NCI-H524 treated with DMSO at 0.1 percent for 48 hours (cell line): ENCODE measurements at regions not wholly inside any gene's neighbourhood (a gene's known extent, or its start where the extent isn't known, plus 50 kb on each side); places are given as distances from the start of the nearest gene placed in this dataset.
A peak's percentile ranks its signal among the peaks of the same experiment; 100 is the strongest.
"Not testable (repeated sequence)": the region's sequence is repeated elsewhere in the genome, so short reads cannot be mapped to it uniquely, and the experiment has no call there.

Experiments
- DNase-seq: peaks from one replicate; lab custom pipeline; 2025; lab: John Stamatoyannopoulos, UW

GRCh38 chr14:28247491-28247890 lies 519.1 kb upstream of the FOXG1 start:
- peak; percentile 95 for DNase-seq

DNA sequence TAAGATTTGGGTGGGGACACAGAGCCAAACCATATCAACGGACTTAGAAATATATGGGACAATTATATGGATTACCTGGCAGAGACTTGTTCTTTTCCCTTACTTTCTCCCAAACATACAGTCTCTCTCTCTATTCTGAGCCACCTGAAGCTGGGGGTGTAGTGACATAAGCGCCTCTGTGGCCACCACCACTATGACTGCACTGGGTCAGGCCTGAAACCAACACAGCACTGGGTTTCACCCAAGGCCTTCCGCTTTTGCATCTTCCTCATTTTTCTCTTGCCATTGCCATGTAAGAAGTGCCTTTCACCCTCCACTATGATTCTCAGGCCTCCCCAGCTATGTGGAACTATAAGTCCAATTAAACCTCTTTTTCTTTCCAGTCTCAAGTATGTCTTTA lies 514.5 kb upstream of the FOXG1 start:
- not testable (repeated sequence) for DNase-seq

DNA sequence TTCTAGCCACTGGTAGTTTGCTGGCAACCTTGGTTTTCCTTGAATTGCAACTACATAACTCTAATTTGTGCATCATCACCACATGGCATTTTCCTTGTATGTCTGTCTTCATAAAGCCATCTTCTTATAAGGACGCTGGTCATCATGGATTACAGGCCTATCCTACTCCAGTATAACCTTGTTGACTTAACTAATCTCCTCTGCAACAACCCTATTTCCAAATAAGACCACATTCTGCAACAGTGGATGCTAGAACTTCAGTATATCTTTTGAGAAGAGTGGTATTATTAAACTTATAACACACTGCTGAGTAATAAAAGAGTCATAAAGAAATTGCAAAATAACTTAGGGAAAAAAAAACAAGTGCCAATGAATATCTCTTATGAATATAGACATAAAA lies 511.8 kb upstream of the FOXG1 start:
- DNase-seq: no peak

DNA sequence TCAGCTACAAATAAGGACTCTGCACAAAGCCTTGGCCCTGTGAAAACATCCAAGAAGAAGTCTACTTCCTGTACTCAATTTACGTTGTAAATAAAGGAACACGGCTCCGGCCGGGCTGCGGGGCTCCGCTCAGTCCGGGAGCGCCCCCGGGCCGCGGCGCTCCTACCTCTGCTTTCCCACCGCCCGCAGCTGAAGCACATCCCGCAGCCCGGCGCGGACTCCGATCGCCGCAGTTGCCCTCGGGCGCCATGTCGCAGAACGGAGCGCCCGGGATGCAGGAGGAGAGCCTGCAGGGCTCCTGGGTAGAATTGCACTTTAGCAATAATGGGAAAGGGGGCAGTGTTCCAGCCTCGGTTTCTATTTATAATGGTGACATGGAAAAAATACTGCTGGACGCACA lies 502.3 kb upstream of the FOXG1 start:
- DNase-seq: no peak

- DNase-seq: no peak
These were observed 494.3 kb upstream of the FOXG1 start for GRCh38 chr14:28272270-28272669.

DNA sequence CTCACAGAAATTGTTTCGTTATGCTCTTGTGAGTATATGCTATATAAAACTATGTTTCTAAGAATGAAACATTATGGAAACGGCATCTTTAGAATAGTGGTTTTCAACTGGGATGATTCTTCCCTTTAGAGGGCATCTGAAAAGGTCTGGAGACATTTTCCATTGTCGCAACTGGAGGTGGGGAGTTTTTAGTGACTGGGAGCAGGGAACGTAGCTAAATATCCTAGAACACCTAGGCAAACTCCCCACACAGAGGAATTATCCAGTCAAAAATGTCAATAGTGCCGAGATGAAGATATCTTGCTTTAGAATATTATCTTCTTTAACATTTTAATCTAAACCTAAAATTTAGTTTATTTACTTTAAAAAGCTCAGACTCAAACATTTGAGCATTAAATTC lies 486.1 kb upstream of the FOXG1 start:
- DNase-seq: no peak

- no peak for DNase-seq
These were observed 485.5 kb upstream of the FOXG1 start for GRCh38 chr14:28280997-28281598.

- DNase-seq: no peak
These were observed 481.9 kb upstream of the FOXG1 start for GRCh38 chr14:28284546-28285300.

DNA sequence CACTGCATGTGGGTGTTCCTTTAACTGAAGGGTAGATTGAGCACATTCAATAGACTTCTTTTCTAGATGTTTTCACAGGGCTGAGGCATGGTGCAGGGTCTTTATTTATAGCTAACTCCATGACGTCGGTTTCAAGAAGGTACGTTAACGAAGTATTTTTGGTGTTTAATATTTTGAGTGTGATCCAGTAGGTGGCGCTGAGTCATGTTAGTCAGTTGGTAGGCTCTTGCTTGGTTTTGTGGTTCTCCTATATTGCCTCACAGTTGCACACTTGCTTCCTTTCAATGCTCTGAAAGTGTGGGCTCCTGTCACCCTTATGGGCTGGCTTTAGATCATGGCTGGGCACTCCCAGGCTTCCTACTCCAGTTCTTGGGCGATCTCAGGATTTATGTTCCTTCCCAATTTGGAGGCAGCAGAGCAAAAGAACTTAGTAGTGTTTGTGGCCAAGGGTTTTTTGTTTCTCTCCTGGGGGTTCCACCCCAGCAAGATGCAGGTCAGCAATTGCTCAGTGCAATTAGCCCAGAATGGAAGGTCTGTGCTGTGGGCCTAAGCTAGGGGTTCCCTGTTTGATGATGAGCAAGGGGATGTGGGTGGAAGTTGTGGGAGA lies 471.6 kb upstream of the FOXG1 start:
- DNase-seq: no peak

DNA sequence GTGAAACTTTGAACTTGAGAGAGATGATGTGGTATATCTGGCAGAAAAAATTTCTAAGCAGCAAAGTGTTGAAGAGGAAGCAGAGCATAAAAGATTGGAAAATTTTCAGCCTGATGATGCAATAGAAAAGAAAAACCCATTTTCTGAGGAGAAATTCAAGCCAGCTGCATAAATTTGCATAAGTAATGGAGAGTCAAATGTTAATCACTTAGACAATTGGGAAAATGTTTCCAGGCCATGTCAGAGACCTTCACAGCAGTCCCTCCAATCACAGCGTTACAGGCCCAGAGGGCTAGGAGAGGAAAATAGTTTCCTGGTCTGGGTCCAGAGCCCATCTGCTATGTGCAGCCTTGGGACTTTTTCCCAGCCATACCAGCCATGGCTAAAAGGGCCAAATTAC lies 469.0 kb upstream of the FOXG1 start:
- no peak for DNase-seq

DNA sequence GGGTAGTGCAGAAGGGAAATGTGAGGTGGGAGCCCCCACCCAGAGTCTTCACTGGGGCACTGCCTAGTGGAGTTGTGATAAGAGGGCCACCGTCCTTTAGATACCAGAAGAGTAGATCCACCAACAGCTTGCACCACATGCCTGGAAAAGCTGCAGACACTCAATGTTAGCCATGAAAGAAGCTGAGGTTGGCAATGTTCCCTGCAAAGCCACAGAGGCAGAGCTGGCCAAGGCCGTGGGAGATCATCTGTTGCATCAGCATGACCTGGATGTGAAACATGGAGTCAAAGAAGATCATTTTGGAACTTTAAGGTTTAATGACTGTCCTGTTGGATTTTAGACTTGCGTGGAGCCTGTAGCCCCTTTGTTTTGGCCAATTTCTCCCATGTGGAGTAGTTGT lies 468.4 kb upstream of the FOXG1 start:
- no peak for DNase-seq

DNA sequence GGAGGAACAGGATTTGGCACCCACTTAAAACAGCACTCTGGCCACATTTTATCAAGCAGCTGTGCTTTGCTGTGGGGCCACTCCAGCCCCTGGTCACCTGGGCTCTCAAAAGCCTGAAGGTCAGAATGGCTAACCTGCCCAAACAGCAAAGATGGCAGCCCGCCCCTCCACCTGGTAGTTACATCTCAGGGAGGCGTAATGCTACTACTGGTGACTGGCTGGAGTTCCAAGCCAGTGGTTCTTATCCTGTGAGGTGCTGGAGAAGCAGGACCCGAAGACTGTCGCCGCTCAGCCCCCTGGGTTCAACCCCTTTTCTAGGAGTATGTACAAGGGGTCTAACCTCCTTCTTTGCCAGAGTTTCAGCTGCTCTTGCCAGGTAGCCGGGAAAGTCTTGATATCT lies 467.4 kb upstream of the FOXG1 start:
- DNase-seq: no peak

GRCh38 chr14:28300356-28300755 lies 466.2 kb upstream of the FOXG1 start:
- DNase-seq: no peak

DNA sequence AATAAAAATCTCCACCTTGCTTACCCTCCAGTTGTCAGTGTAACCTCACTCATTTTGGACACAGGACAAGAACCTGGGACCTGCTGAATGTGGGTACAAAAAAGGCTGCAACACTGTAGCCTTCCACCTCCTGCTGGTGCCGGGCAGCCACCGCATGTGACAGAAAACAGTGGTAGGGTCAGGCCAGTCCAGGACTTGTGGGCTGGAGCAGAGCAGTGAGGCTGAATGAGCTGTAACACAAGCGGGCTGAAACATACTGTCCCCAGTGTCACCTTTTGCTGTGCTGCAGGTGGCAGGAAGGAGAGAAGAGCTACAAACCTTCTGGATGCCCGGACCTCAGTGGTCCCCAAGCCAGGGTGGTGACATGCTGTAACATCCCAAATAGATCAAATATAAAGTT lies 465.4 kb upstream of the FOXG1 start:
- no peak for DNase-seq

DNA sequence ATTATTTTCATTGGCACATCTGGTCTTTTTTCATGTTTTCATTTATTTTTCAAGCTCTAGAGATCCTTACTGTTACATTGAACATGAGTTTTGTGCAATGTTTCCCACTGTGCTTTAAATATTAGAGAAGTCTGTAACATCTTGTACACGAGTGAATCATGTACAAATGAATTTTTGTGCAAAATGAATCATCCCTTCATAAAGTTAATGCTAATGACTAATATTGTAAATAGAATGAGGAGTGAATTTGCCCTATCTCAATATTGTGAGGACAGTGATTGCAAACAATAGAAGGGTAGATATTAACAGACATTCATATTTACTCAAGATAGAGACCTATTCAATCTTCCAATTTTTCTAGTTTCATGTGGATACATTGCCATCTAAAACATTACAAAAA lies 463.3 kb upstream of the FOXG1 start:
- no peak for DNase-seq

GRCh38 chr14:28305938-28306337 lies 460.6 kb upstream of the FOXG1 start:
- no peak for DNase-seq

DNA sequence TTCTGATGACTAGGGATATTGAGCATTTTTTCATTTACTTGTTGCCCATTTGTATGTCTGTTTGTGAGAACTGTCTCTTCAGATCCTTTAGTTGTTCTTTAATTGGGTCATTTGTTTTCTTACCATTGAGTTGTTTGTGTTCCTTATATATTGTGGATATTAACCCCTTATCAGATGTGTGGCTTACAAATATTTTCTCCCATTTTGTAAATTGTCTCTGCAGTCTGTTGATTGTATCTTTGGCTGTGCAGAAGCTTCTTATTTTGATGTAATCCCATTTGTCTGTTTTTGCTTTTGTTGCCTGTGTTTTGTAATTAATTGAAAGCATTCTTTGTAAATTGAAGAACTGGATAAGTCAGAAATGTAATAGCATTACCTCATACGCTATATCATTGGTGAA lies 459.1 kb upstream of the FOXG1 start:
- DNase-seq: no peak

DNA sequence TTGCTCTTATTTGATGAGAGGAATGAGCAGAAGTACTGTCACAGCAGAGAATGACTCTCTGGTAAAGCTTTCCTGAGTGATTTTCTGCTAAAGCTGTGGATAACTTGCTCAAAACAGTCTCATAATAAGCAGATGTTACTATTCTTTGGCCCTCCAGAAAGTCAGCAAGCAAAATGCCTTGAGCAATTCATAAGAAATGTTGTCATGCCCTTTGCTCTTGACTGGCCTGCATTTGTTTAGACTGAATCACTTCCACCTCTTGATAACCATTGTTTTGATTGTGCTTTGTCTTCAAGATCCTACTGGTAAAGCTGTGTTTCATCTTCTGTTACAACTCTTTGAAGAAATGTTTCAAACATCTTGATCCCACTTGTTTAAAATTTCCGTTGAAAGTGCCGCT lies 457.9 kb upstream of the FOXG1 start:
- DNase-seq: no peak

DNA sequence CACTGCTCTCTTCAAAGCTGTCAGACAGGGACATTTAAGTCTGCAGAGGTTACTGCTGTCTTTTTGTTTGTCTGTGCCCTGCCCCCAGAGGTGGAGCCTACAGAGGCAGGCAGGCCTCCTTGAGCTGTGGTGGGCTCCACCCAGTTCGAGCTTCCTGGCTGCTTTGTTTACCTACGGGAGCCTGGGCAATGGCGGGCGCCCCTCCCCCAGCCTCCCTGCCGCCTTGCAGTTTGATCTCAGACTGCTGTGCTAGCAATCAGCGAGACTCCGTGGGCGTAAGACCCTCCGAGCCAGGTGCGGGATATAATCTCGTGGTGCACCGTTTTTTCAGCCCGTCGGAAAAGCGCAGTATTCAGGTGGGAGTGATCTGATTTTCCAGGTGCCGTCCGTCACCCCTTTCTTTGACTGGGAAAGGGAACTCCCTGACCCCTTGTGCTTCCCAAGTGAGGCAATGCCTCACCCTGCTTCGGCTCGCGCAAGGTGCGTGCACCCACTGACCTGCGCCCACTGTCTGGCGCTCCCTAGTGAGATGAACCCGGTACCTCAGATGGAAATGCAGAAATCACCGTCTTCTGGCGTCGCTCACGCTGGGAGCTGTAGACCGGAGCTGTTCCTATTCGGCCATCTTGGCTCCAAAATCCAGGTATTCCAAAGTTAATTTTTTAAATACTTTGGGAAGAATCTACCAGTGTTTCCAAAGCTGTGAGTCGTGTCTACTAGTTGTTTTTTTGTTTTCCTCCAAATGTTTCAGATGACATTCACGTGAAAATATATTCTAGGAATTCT lies 448.5 kb upstream of the FOXG1 start:
- DNase-seq: not testable (repeated sequence)

DNA sequence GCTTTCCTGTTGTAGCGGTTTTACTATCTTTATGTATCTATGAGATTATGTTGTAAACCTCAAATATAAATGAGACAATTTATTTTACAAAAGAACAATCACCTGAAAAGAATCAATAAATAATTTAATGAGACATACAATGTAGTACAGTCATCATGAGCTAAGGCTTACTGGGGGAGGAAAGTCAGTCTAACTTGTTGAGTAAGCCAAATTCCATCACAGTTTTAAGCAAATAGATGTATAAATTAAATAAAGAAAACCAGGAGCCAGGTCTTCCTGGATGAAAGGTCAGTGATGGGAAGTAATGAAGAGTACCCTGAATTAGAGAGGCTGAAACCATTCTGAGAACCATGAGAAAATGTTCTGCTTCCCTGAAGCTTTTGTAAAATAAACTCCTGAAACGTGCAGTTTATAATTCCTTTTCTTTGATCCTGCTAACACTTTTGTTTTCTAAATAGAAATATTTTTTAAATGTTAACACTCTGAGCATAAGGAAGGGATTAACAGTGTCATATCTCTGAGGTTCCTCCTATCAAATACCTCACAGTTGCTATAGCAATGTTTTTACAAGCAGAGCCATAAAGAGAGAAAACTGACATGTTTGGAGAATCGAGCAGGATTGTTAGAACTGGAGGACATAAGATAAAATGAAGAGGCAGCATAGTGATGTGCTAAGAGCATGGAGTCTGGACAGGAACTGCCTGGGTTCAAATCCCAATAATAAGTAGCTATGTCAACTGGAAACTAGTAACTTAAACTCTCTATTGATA lies 444.9 kb upstream of the FOXG1 start:
- DNase-seq: no peak

DNA sequence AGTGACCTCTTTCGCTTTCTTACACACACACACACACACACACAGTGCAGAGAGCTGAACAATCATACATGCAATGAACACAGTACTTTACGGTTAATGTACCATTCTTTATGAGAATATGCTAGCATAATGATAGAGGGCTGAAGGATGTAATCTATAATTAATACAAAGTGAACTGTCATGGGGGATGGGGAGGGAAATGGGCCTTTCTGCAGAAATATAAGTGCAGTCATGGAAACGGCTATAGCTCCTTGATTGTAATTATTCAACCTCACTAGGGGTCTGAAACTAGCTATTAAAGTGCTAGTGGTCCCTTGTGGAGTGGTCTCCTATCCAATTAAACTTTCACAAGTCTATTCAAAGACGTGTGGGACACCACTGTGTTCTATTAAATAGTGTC lies 443.2 kb upstream of the FOXG1 start:
- no peak for DNase-seq
